VCaP (cell line): ENCODE measurements at regions not wholly inside any gene's neighbourhood (a gene's known extent, or its start where the extent isn't known, plus 50 kb on each side); places are given as distances from the start of the nearest gene placed in this dataset.

Experiments used
- H3K27ac ChIP-seq: fragments of 450-650 bp; 2 replicates; pipeline ENCODE4 v1.5.1; 2017
- CTCF ChIP-seq: fragments of 450-650 bp; conservative IDR thresholded peaks from 2 replicates; pipeline ENCODE4 v1.5.1; 2017; ENCODE audit warnings: mild to moderate bottlenecking, moderate library complexity

GRCh38 chr13:83220241-83220640 is 662.0 kb downstream of the SLITRK1 start:
- no peak for TF ChIP-seq CTCF
- H3K27ac ChIP-seq, result no peak overlapping the region

GRCh38 chr13:83219832-83220231 is 662.4 kb downstream of the SLITRK1 start:
- H3K27ac ChIP-seq, result no peak overlapping the region
- no peak for TF ChIP-seq CTCF

- H3K27ac ChIP-seq, result no peak overlapping the region
- no peak for TF ChIP-seq CTCF
Observed at GRCh38 chr13:83216479-83217245, 665.6 kb downstream of the SLITRK1 start.

GRCh38 chr13:83215627-83216026 is 666.6 kb downstream of the SLITRK1 start:
- TF ChIP-seq CTCF, result no peak

GRCh38 chr13:83214452-83214851 is 667.8 kb downstream of the SLITRK1 start:
- H3K27ac ChIP-seq, result no peak overlapping the region
- TF ChIP-seq CTCF, result no peak

More at GRCh38 chr13:83215627-83216026, 666.6 kb downstream of the SLITRK1 start:
- H3K27ac ChIP-seq, result no peak overlapping the region

- no peak overlapping the region for H3K27ac ChIP-seq
- TF ChIP-seq CTCF, result no peak
Observed at GRCh38 chr13:83211301-83211700, 671.0 kb downstream of the SLITRK1 start.

- no peak for TF ChIP-seq CTCF
- no peak overlapping the region for H3K27ac ChIP-seq
Observed at GRCh38 chr13:83204886-83205285, 677.4 kb downstream of the SLITRK1 start.
